ENCODE measurements at regions not wholly inside any gene's neighbourhood (a gene's known extent, or its start where the extent isn't known, plus 50 kb on each side); places are given as distances from the start of the nearest gene placed in this dataset.

- TF ChIP-seq POLR2A (IDR thresholded peaks at IDR 0.05; ENCODE audit: low read depth) (no peak), EP300 (IDR thresholded peaks at IDR 0.05) (no peak), CTCF (IDR thresholded peaks at IDR 0.05) (no peak), POLR2AphosphoS5 (IDR thresholded peaks at IDR 0.05) (no peak)
- Histone ChIP-seq H3K27me3 (no peaks in the 10 kb centered on the region), H3K9me3 (no peaks in the 10 kb centered on the region), H3K27ac (replicated peaks in 1 of 4) (no peak overlapping the region), H3K4me1 (no peaks in the 10 kb centered on the region), H3K36me3 (no peaks in the 10 kb centered on the region), H3K4me3 (no peak overlapping the region)
- intact Hi-C loops (cut with DNase I) = no loop called here
- no peak for DNase-seq (ENCODE audit: extremely low spot score)
- WGBS = 90% methylated on average over 1 of the region's 1 CpG
Observed at GRCh38 chr6:126904176-126904575, 214.3 kb upstream of the RSPO3 start.

- no peak overlapping the region for H3K4me3 ChIP-seq
- H3K27ac ChIP-seq (replicated peaks in 1 of 4) = no peak overlapping the region
- no peak for TF ChIP-seq POLR2AphosphoS5 (IDR thresholded peaks at IDR 0.05)
- no peak for TF ChIP-seq POLR2A (IDR thresholded peaks at IDR 0.05; ENCODE audit: low read depth)
- TF ChIP-seq CTCF (IDR thresholded peaks at IDR 0.05) = no peak
- no peak for TF ChIP-seq EP300 (IDR thresholded peaks at IDR 0.05)
- intact Hi-C loops (cut with DNase I) = no loop called here
- no peaks in the 10 kb centered on the region for H3K27me3 ChIP-seq
- H3K9me3 ChIP-seq = no peaks in the 10 kb centered on the region
- no peaks in the 10 kb centered on the region for H3K4me1 ChIP-seq
- H3K36me3 ChIP-seq = no peaks in the 10 kb centered on the region
- WGBS = 84% methylated on average over 4 of the region's 4 CpGs
- DNase-seq (ENCODE audit: extremely low spot score) = no peak
Observed at GRCh38 chr6:126905917-126906316, 212.6 kb upstream of the RSPO3 start.

GRCh38 chr6:126907312-126907711 is 211.2 kb upstream of the RSPO3 start:
- H3K4me1 ChIP-seq = no peaks in the 10 kb centered on the region
- no peaks in the 10 kb centered on the region for H3K27me3 ChIP-seq
- TF ChIP-seq POLR2A (IDR thresholded peaks at IDR 0.05; ENCODE audit: low read depth) = no peak
- TF ChIP-seq EP300 (IDR thresholded peaks at IDR 0.05) = no peak
- TF ChIP-seq POLR2AphosphoS5 (IDR thresholded peaks at IDR 0.05) = no peak
- TF ChIP-seq CTCF (IDR thresholded peaks at IDR 0.05) = no peak
- no peak overlapping the region for H3K27ac ChIP-seq (replicated peaks in 1 of 4)
- H3K4me3 ChIP-seq = no peak overlapping the region
- intact Hi-C loops (cut with DNase I) = no loop called here
- H3K36me3 ChIP-seq = no peaks in the 10 kb centered on the region
- DNase-seq (ENCODE audit: extremely low spot score) = no peak
- WGBS = 71% methylated on average over 1 of the region's 1 CpG
- no peaks in the 10 kb centered on the region for H3K9me3 ChIP-seq

- 51% methylated on average over 5 of the region's 5 CpGs for WGBS
- no peak for TF ChIP-seq POLR2A (IDR thresholded peaks at IDR 0.05; ENCODE audit: low read depth)
- no peak for TF ChIP-seq POLR2AphosphoS5 (IDR thresholded peaks at IDR 0.05)
- no peak for TF ChIP-seq EP300 (IDR thresholded peaks at IDR 0.05)
- TF ChIP-seq CTCF (IDR thresholded peaks at IDR 0.05) = no peak
- no peaks in the 10 kb centered on the region for H3K36me3 ChIP-seq
- no peaks in the 10 kb centered on the region for H3K9me3 ChIP-seq
- intact Hi-C loops (cut with DNase I) = no loop called here
- no peaks in the 10 kb centered on the region for H3K4me1 ChIP-seq
- no peak overlapping the region for H3K27ac ChIP-seq (replicated peaks in 1 of 4)
- H3K27me3 ChIP-seq = no peaks in the 10 kb centered on the region
- no peak overlapping the region for H3K4me3 ChIP-seq
- DNase-seq (ENCODE audit: extremely low spot score) = no peak
Observed at GRCh38 chr6:126907996-126908395, 210.5 kb upstream of the RSPO3 start.

- no peak overlapping the region for H3K27ac ChIP-seq (replicated peaks in 1 of 4)
- H3K27me3 ChIP-seq = no peaks in the 10 kb centered on the region
- intact Hi-C loops (cut with DNase I) = no loop called here
- TF ChIP-seq CTCF (IDR thresholded peaks at IDR 0.05) = no peak
- TF ChIP-seq POLR2AphosphoS5 (IDR thresholded peaks at IDR 0.05) = no peak
- TF ChIP-seq POLR2A (IDR thresholded peaks at IDR 0.05; ENCODE audit: low read depth) = no peak
- TF ChIP-seq EP300 (IDR thresholded peaks at IDR 0.05) = no peak
- H3K9me3 ChIP-seq = no peaks in the 10 kb centered on the region
- H3K36me3 ChIP-seq = no peaks in the 10 kb centered on the region
- no peak overlapping the region for H3K4me3 ChIP-seq
- no peak for DNase-seq (ENCODE audit: extremely low spot score)
- 71% methylated on average over 3 of the region's 3 CpGs for WGBS
- peaks cover 0 to 9% (median 0%) of the 10 kb centered on the region in 4 donors for H3K4me1 ChIP-seq
Observed at GRCh38 chr6:126909493-126909892, 209.0 kb upstream of the RSPO3 start.
